ENCODE measurements at regions not wholly inside any gene's neighbourhood (a gene's known extent, or its start where the extent isn't known, plus 50 kb on each side); places are given as distances from the start of the nearest gene placed in this dataset.

DNA sequence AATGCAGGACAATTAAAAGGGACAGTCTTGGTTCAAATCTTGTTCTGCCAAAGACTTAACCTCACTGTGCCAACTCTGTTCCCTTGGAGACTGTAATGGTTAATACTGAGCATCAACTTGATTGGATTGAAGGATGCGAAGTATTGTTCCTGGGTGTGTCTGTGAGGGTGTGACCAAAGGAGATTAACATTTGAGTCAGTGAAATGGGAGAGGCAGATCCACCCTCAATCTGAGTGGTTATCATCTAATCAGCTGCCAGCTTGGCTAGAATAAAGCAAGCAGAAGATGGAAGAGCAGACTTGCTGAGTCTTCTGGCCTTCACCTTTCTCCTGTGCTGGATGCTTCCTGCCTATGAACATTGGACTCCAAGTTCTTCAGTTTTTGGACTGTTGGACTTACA, 474.4 kb downstream of the CD83 start:
- DNase-seq = no peak
- Histone ChIP-seq H3K23me2 (ENCODE audit: insufficient read length, low read depth, low read length, poor library complexity, severe bottlenecking) (no peaks in the 10 kb centered on the region), H2BK20ac (ENCODE audit: low read depth, low read length, poor library complexity, severe bottlenecking) (no peak overlapping the region), H3K23ac (ENCODE audit: insufficient read length, low read depth, low read length) (no peak overlapping the region), H2AK5ac (ENCODE audit: insufficient read length, low read length) (no peak overlapping the region), H3K18ac (ENCODE audit: insufficient read length, low read depth, low read length) (no peak overlapping the region), H3K79me1 (ENCODE audit: insufficient read depth, low read depth, low read length, poor library complexity, severe bottlenecking) (no peaks in the 10 kb centered on the region), H4K91ac (ENCODE audit: insufficient read length, low read depth, low read length) (no peak overlapping the region), H2BK5ac (ENCODE audit: insufficient read length, low read length) (no peak overlapping the region), H3K27me3 (ENCODE audit: insufficient read depth, low read length) (no peaks in the 10 kb centered on the region), H3K79me2 (ENCODE audit: insufficient read depth, low read length) (no peaks in the 10 kb centered on the region), H3K56ac (ENCODE audit: insufficient read length, low read depth, low read length) (no peak overlapping the region), H4K20me1 (ENCODE audit: control insufficient read depth, insufficient read depth, insufficient read length) (no peaks in the 10 kb centered on the region), H3T11ph (ENCODE audit: low read length) (no peak overlapping the region), H3K14ac (ENCODE audit: insufficient read depth, low read length) (no peak overlapping the region), H2BK15ac (ENCODE audit: low read depth, low read length) (no peak overlapping the region), H2AFZ (ENCODE audit: low read length) (no peak overlapping the region), H3K9me3 (ENCODE audit: control insufficient read depth, low read depth, low read length) (no peaks in the 10 kb centered on the region), H3K4me1 (ENCODE audit: insufficient read depth, low read length) (0 out of 2 replicates have a peak, but pooled peaks cover 3% of the 10 kb centered on the region), H4K8ac (replicated peaks; ENCODE audit: insufficient read length, low read depth, low read length) (no peak overlapping the region), H3K4ac (ENCODE audit: low read depth, low read length) (no peak overlapping the region), H4K5ac (ENCODE audit: insufficient read length, low read depth, low read length) (no peak overlapping the region), H2BK120ac (ENCODE audit: low read depth, low read length, poor library complexity, severe bottlenecking) (no peak overlapping the region), H3K27ac (ENCODE audit: insufficient read length, low read depth, low read length) (no peak overlapping the region), H3K9ac (ENCODE audit: extremely low read depth, insufficient read length, low read length) (no peak overlapping the region), H2BK12ac (ENCODE audit: insufficient read length, low read depth, low read length) (no peak overlapping the region), H3K4me2 (ENCODE audit: insufficient read depth, insufficient read length, low read length) (no peak overlapping the region)
- Mint-ChIP-seq H3K36me3 (ENCODE audit: insufficient read depth in 1 of 3, low read depth in 3 of 3) (no peaks in the 10 kb centered on the region), H3K4me3 (no peak overlapping the region), H3K27ac (no peak overlapping the region), H3K4me1 (peaks cover 16 to 17% of the 10 kb centered on the region in 2 experiments), H3K27me3 (ENCODE audit: low read depth) (no peaks in the 10 kb centered on the region), H3K9me3 (no peaks in the 10 kb centered on the region)
- no CpG with 5 or more reads among the region's 1 CpG for WGBS (ENCODE audit: extremely low coverage, insufficient read length, low lambda C conversion rate)
- TF ChIP-seq CTCF (conservative IDR thresholded peaks at IDR 0.05) = no peak
